B cell (primary cell): ENCODE measurements at regions not wholly inside any gene's neighbourhood (a gene's known extent, or its start where the extent isn't known, plus 50 kb on each side); places are given as distances from the start of the nearest gene placed in this dataset.

Experiments used
- ATAC-seq: fragments of 200-7000 bp; cut with Tn5 transposase; one replicate; pipeline ENCODE4 v1.10.0; 2021; ENCODE audit warnings: low read depth, mild to moderate bottlenecking, moderate number of reproducible peaks, moderate library complexity
- CTCF ChIA-PET: fragments of 350-600 bp; sonication (Branson Sonifier 250); formaldehyde crosslinking; loops from one replicate; lab custom pipeline; 2021; ENCODE audit warnings: antibody characterized with exemption, inconsistent platforms; lab: Charles Lee
- POLR2A ChIA-PET: fragments of 350-600 bp; sonication (Branson Sonifier 250); formaldehyde crosslinking; loops from one replicate; lab custom pipeline; 2021; ENCODE audit warnings: antibody characterized with exemption; lab: Charles Lee
- DNase-seq: peaks from one replicate; pipeline ENCODE4 v3.0.0; 2013
- H2AFZ ChIP-seq: 2 replicates; pipeline ENCODE4 v1.6.1; 2012; ENCODE audit warnings: mild to moderate bottlenecking, low read depth, low read length; ENCODE audit not compliant: insufficient read depth, poor library complexity, severe bottlenecking
- H3K27ac ChIP-seq, 2 donors: 1 replicate in 1 of 2; 2 replicates in 1 of 2; pipeline ENCODE4 v1.5.1; 2012 to 2013; ENCODE audit warnings: low read length in 2 of 2, mild to moderate bottlenecking in 2 of 2, moderate library complexity in 1 of 2
- H3K27me3 ChIP-seq, 4 experiments: fragments of 200-600 bp in 1 of 4; sonication (generic) in 1 of 4; replicated peaks in 1 of 4; 1 replicate in 2 of 4; 2 replicates in 2 of 4; pipeline versions ENCODE4 v1.6.1 to v1.7.0; 2013 to 2016; ENCODE audit warnings: low read length in 3 of 4, mild to moderate bottlenecking in 2 of 4, mixed read lengths in 1 of 4, moderate library complexity in 1 of 4; ENCODE audit not compliant: insufficient read depth in 4 of 4, control insufficient read depth in 3 of 4; ENCODE audit errors: control extremely low read depth in 1 of 4
- H3K36me3 ChIP-seq, 2 experiments: replicated peaks in 1 of 2; 1 replicate in 1 of 2; 2 replicates in 1 of 2; pipeline versions ENCODE4 v1.6.1 to v1.7.1; 2013; ENCODE audit warnings: low read length in 1 of 2; ENCODE audit not compliant: insufficient read depth in 2 of 2, control insufficient read depth in 1 of 2; ENCODE audit errors: control extremely low read depth in 1 of 2, extremely low read depth in 1 of 2
- H3K4me1 ChIP-seq, 2 donors: fragments of 200-600 bp in 1 of 2; sonication (generic) in 1 of 2; 1 replicate in 1 of 2; 2 replicates in 1 of 2; pipeline versions ENCODE4 v1.5.1 to v1.6.1; 2013 to 2017; ENCODE audit warnings: low read length in 2 of 2; ENCODE audit not compliant: control insufficient read depth in 2 of 2, insufficient read depth in 2 of 2
- H3K4me2 ChIP-seq: replicated peaks from 2 replicates; pipeline ENCODE3; 2012; ENCODE audit warnings: mild to moderate bottlenecking, low read depth, low read length; ENCODE audit not compliant: poor library complexity, severe bottlenecking
- H3K4me3 ChIP-seq, 5 experiments: fragments of 200-600 bp in 1 of 5; sonication (generic) in 1 of 5; 1 replicate in 3 of 5; 2 replicates in 2 of 5; pipeline versions ENCODE4 v1.5.1 to v1.7.0; 2011 to 2016; ENCODE audit warnings: low read length in 4 of 5, mild to moderate bottlenecking in 4 of 5, low read depth in 2 of 5, control low read depth in 1 of 5, moderate library complexity in 1 of 5; ENCODE audit not compliant: insufficient read depth in 1 of 5; ENCODE audit errors: control extremely low read depth in 1 of 5, extremely low read depth in 1 of 5
- H3K79me2 ChIP-seq: fragments of 200-600 bp; sonication (generic); one replicate; pipeline ENCODE4 v1.6.0; 2016; ENCODE audit warnings: low read length; ENCODE audit not compliant: control insufficient read depth, insufficient read depth
- H3K9ac ChIP-seq: fragments of 200-600 bp; sonication (generic); 2 replicates; pipeline ENCODE4 v1.6.1; 2017; ENCODE audit warnings: mild to moderate bottlenecking, low read length, moderate library complexity
- H3K9me3 ChIP-seq, 3 donors: one replicate each; pipeline versions ENCODE4 v1.6.1 to v1.7.1; 2013; ENCODE audit warnings: low read length in 2 of 3; ENCODE audit not compliant: control insufficient read depth in 2 of 3, insufficient read depth in 1 of 3; ENCODE audit errors: control extremely low read depth in 1 of 3
- H4K20me1 ChIP-seq: 2 replicates; pipeline ENCODE4 v1.6.0; 2012; ENCODE audit warnings: mild to moderate bottlenecking, low read length; ENCODE audit not compliant: insufficient read depth, control insufficient read depth, poor library complexity, severe bottlenecking
- H3K27ac Mint-ChIP-seq: one replicate; pipeline ENCODE4 v1.8.0; 2021; ENCODE audit warnings: mixed read lengths
- H3K27me3 Mint-ChIP-seq: one replicate; pipeline ENCODE4 v1.8.0; 2021; ENCODE audit warnings: mixed read lengths
- H3K4me1 Mint-ChIP-seq: one replicate; pipeline ENCODE4 v1.8.0; 2021; ENCODE audit warnings: mixed read lengths
- H3K4me3 Mint-ChIP-seq: one replicate; pipeline ENCODE4 v1.8.0; 2021; ENCODE audit warnings: mixed read lengths
- H3K9me3 Mint-ChIP-seq: one replicate; pipeline ENCODE4 v1.8.0; 2022; ENCODE audit warnings: mixed read lengths; ENCODE audit not compliant: insufficient read depth
- CTCF ChIP-seq: fragments of 200-600 bp; IDR thresholded peaks from one replicate; pipeline ENCODE4 v1.8.0; 2022; ENCODE audit warnings: antibody characterized with exemption, mild to moderate bottlenecking
- EZH2 ChIP-seq: IDR thresholded peaks from 2 replicates; pipeline ENCODE4 v1.6.1; 2012; ENCODE audit warnings: borderline replicate concordance, low read depth, mild to moderate bottlenecking, moderate library complexity, low read length; ENCODE audit not compliant: insufficient read depth, poor library complexity, severe bottlenecking
- WGBS: methylation state at CpG from one replicate; pipeline ENCODE4 v1.1.5; 2013; ENCODE audit warnings: missing lambda C conversion rate; ENCODE audit not compliant: insufficient coverage; 5-methylcytosine and 5-hydroxymethylcytosine counted together
- intact Hi-C: fragments of 100-400 bp; cut with micrococcal nuclease; formaldehyde crosslinking; loops from one replicate; pipeline ENCODE4 v1.10.0; 2022

- Histone ChIP-seq H3K4me1 (no peaks in the 10 kb centered on the region), H3K4me3 (no peak overlapping the region), H3K4me2 (no peak overlapping the region), H3K9me3 (peaks cover 0 to 1% (median 0%) of the 10 kb centered on the region in 3 donors), H3K27ac (no peak overlapping the region), H3K79me2 (no peaks in the 10 kb centered on the region), H2AFZ (no peak overlapping the region), H3K9ac (no peak overlapping the region), H3K27me3 (no peaks in the 10 kb centered on the region), H3K36me3 (no peaks in the 10 kb centered on the region), H4K20me1 (no peaks in the 10 kb centered on the region)
- Mint-ChIP-seq H3K27ac (no peak overlapping the region), H3K9me3 (peaks cover 2% of the 10 kb centered on the region), H3K27me3 (no peaks in the 10 kb centered on the region), H3K4me1 (no peaks in the 10 kb centered on the region), H3K4me3 (no peak overlapping the region)
- POLR2A ChIA-PET: no interaction called here
- CTCF ChIA-PET: no interaction called here
- DNase-seq (no peak), ATAC-seq (no peak)
- intact Hi-C loops: no loop called here
- TF ChIP-seq CTCF (no peak), EZH2 (no peak)
Measured at GRCh38 chr4:43709443-43709842, 739.2 kb downstream of the KCTD8 start.

GRCh38 chr4:43716721-43717395 is 731.8 kb downstream of the KCTD8 start:
- POLR2A ChIA-PET: no interaction called here
- Mint-ChIP-seq H3K27ac (no peak overlapping the region), H3K27me3 (no peaks in the 10 kb centered on the region), H3K9me3 (peaks cover 2% of the 10 kb centered on the region), H3K4me3 (no peak overlapping the region), H3K4me1 (peaks cover 2% of the 10 kb centered on the region)
- Histone ChIP-seq H3K79me2 (no peaks in the 10 kb centered on the region), H4K20me1 (no peaks in the 10 kb centered on the region), H3K4me1 (no peaks in the 10 kb centered on the region), H3K36me3 (no peaks in the 10 kb centered on the region), H3K4me3 (no peak overlapping the region), H3K27me3 (no peaks in the 10 kb centered on the region), H3K9ac (no peak overlapping the region), H2AFZ (no peak overlapping the region), H3K9me3 (no peaks in the 10 kb centered on the region), H3K27ac (no peak overlapping the region), H3K4me2 (no peak overlapping the region)
- DNase-seq (no peak), ATAC-seq (no peak)
- CTCF ChIA-PET: no interaction called here
- intact Hi-C loops: no loop called here
- 82% methylated on average over 2 of the region's 5 CpGs for WGBS
- TF ChIP-seq CTCF: no peak
- no peak for TF ChIP-seq EZH2
